GM12878 (cell line): ENCODE measurements at regions not wholly inside any gene's neighbourhood (a gene's known extent, or its start where the extent isn't known, plus 50 kb on each side); places are given as distances from the start of the nearest gene placed in this dataset.

Experiments
- ATAC-seq: fragments of 200-7000 bp; cut with Tn5 transposase; 3 replicates; pipeline ENCODE4 v1.9.1; 2020; ENCODE audit warnings: mild to moderate bottlenecking, moderate library complexity
- BruUV-seq: library from RNA; stranded (reverse); fragments of 400-500 nt; replicated peaks from 2 replicates; lab custom pipeline; 2021; lab: Mats Ljungman, UMichigan
- CTCF ChIA-PET: fragments of 300-600 bp; sonication (Branson Sonifier 250); formaldehyde crosslinking; extraction: SDS; loops from one replicate; lab custom pipeline; 2021; ENCODE audit warnings: inconsistent platforms; lab: Yijun Ruan, JAX
- POLR2A ChIA-PET: fragments of 350-600 bp; formaldehyde crosslinking; extraction: SDS; loops from one replicate; lab custom pipeline; 2021; ENCODE audit warnings: inconsistent platforms; lab: Charles Lee
- RAD21 ChIA-PET: fragments of 300-600 bp; sonication (Branson Sonifier 250); formaldehyde crosslinking; loops from one replicate; lab custom pipeline; 2023; ENCODE audit warnings: antibody characterized with exemption; ENCODE audit not compliant: unreplicated experiment; lab: Charles Lee
- SMC1A ChIA-PET: fragments of 300-600 bp; sonication (Branson Sonifier 250); formaldehyde crosslinking; loops from one replicate; lab custom pipeline; 2023; ENCODE audit not compliant: unreplicated experiment, uncharacterized antibody; lab: Charles Lee
- DNase-seq: peaks from one replicate; pipeline ENCODE4 v3.0.0-alpha.2; 2011; ENCODE audit warnings: low read depth, low spot score
- FAIRE-seq: peaks from 3 replicates; lab custom pipeline; 2011; peaks lifted over from hg19 to GRCh38; lab: Jason Lieb, UNC
- H2AFZ ChIP-seq: 2 replicates; pipeline ENCODE4 v1.6.0; 2011; ENCODE audit warnings: low read depth, low read length, control low read depth; ENCODE audit not compliant: control insufficient read depth
- H3K27ac ChIP-seq: 2 replicates; pipeline ENCODE4 v1.5.1; 2011; ENCODE audit warnings: control low read depth; ENCODE audit not compliant: control insufficient read depth, insufficient read depth
- H3K27me3 ChIP-seq, 2 experiments: replicated peaks in 1 of 2; 2 replicates each; pipeline versions ENCODE4 v1.6.0 to v1.6.1; 2011; ENCODE audit warnings: low read length in 1 of 2; ENCODE audit not compliant: control insufficient read depth in 2 of 2, insufficient read depth in 2 of 2
- H3K36me3 ChIP-seq, 2 experiments: 2 replicates each; pipeline ENCODE4 v1.5.1; 2011; ENCODE audit warnings: low read length in 1 of 2; ENCODE audit not compliant: control insufficient read depth in 2 of 2, insufficient read depth in 2 of 2
- H3K4me1 ChIP-seq: 2 replicates; pipeline ENCODE4 v1.6.1; 2011; ENCODE audit warnings: mild to moderate bottlenecking, low read length, moderate library complexity, mixed read lengths; ENCODE audit not compliant: control insufficient read depth, insufficient read depth
- H3K4me2 ChIP-seq: 2 replicates; pipeline ENCODE4 v1.6.0; 2011; ENCODE audit warnings: control low read depth; ENCODE audit not compliant: control insufficient read depth, insufficient read depth
- H3K4me3 ChIP-seq: fragments of 200-600 bp; sonication (generic); 2 replicates; pipeline ENCODE4 v1.5.1; 2016
- H3K79me2 ChIP-seq: 2 replicates; pipeline ENCODE4 v1.6.0; 2011; ENCODE audit warnings: low read length; ENCODE audit not compliant: control insufficient read depth, insufficient read depth
- H3K9ac ChIP-seq: 2 replicates; pipeline ENCODE4 v1.8.0; 2011; ENCODE audit warnings: low read length, control low read depth, mixed read lengths; ENCODE audit not compliant: control insufficient read depth, insufficient read depth
- H3K9me3 ChIP-seq: replicated peaks from 3 replicates; pipeline ENCODE4 v1.5.1; 2011; ENCODE audit warnings: mild to moderate bottlenecking, low read length; ENCODE audit not compliant: control insufficient read depth, insufficient read depth
- H4K20me1 ChIP-seq: 2 replicates; pipeline ENCODE4 v1.6.0; 2011; ENCODE audit not compliant: control insufficient read depth, insufficient read depth
- BCL11A ChIP-seq: IDR thresholded peaks from 2 replicates; pipeline ENCODE4 v1.6.1; 2011; ENCODE audit warnings: low read depth, low read length
- BCL3 ChIP-seq: IDR thresholded peaks from 2 replicates; pipeline ENCODE4 v1.6.1; 2011; ENCODE audit warnings: borderline replicate concordance, low read depth, mild to moderate bottlenecking, moderate library complexity, low read length; ENCODE audit not compliant: insufficient read depth, poor library complexity, severe bottlenecking
- CHD1 ChIP-seq: IDR thresholded peaks from 2 replicates; pipeline ENCODE4 v1.6.1; 2012; ENCODE audit warnings: low read depth, low read length, improper control_type of control experiment
- CHD2 ChIP-seq: IDR thresholded peaks from 2 replicates; pipeline ENCODE4 v1.6.1; 2011; ENCODE audit warnings: low read depth, low read length, improper control_type of control experiment, borderline replicate concordance
- E2F8 ChIP-seq: fragments of 450-650 bp; IDR thresholded peaks from 2 replicates; pipeline ENCODE4 v1.6.1; 2018; ENCODE audit warnings: mild to moderate bottlenecking, low read depth, moderate library complexity; ENCODE audit not compliant: partially characterized antibody
- EED ChIP-seq: sonication (generic); IDR thresholded peaks from 2 replicates; pipeline ENCODE4 v1.6.1; 2016; ENCODE audit warnings: antibody characterized with exemption, low read depth
- GATAD2B ChIP-seq: fragments of 450-650 bp; conservative IDR thresholded peaks from 2 replicates; pipeline ENCODE4 v1.6.1; 2017; ENCODE audit warnings: low read depth, mild to moderate bottlenecking, moderate library complexity
- IRF3 ChIP-seq: fragments of 450-650 bp; IDR thresholded peaks from 2 replicates; pipeline ENCODE4 v1.6.1; 2014; ENCODE audit warnings: mild to moderate bottlenecking
- IRF4 ChIP-seq: IDR thresholded peaks from 2 replicates; pipeline ENCODE4 v1.6.1; 2011; ENCODE audit warnings: low read depth, low read length
- KLF5 ChIP-seq: fragments of 450-650 bp; IDR thresholded peaks from 2 replicates; pipeline ENCODE4 v1.6.1; 2014; ENCODE audit warnings: mild to moderate bottlenecking; ENCODE audit not compliant: partially characterized antibody
- NR2C2 ChIP-seq: IDR thresholded peaks from 2 replicates; pipeline ENCODE4 v1.6.1; 2011; ENCODE audit warnings: borderline replicate concordance, low read depth; ENCODE audit not compliant: control insufficient read depth, insufficient read length
- NRF1 ChIP-seq: conservative IDR thresholded peaks from 2 replicates; pipeline ENCODE4 v1.6.1; 2011; ENCODE audit warnings: mild to moderate bottlenecking, low read depth, low read length, improper control_type of control experiment
- SREBF2 ChIP-seq: IDR thresholded peaks from 2 replicates; pipeline ENCODE4 v1.6.1; 2012; ENCODE audit warnings: mild to moderate bottlenecking, low read length
- YBX1 ChIP-seq: fragments of 450-650 bp; IDR thresholded peaks from 2 replicates; pipeline ENCODE4 v1.6.1; 2016; ENCODE audit warnings: antibody characterized with exemption
- ZBTB33 ChIP-seq: fragments of 450-650 bp; IDR thresholded peaks from 2 replicates; pipeline ENCODE4 v1.6.1; 2017; ENCODE audit warnings: mild to moderate bottlenecking
- ZNF24 ChIP-seq: fragments of 450-650 bp; IDR thresholded peaks from 2 replicates; pipeline ENCODE4 v1.6.1; 2017; ENCODE audit warnings: antibody characterized with exemption, mild to moderate bottlenecking
- ZNF274 ChIP-seq: IDR thresholded peaks from one replicate; pipeline ENCODE4 v1.8.0; 2011; ENCODE audit not compliant: insufficient read length, insufficient read depth
- WGBS: methylation state at CpG from one replicate; pipeline ENCODE4 v1.1.6; 2016; ENCODE audit warnings: low lambda C conversion rate; ENCODE audit not compliant: insufficient replicate concordance, insufficient coverage; ENCODE audit errors: missing lambda C conversion rate; 5-methylcytosine and 5-hydroxymethylcytosine counted together
- in situ Hi-C: fragments of 300-500 bp; cut with MboI; formaldehyde crosslinking; loops from 9 replicates; pipeline ENCODE4 v1.14.3; 2018; ENCODE audit warnings: mixed read lengths
- intact Hi-C: fragments of 100-400 bp; cut with micrococcal nuclease; formaldehyde crosslinking; loops from one replicate; pipeline ENCODE4 v1.14.2; 2022; ENCODE audit not compliant: unreplicated experiment

GRCh38 chr2:150581717-150582472 lies 94.4 kb upstream of the RND3 start:
- FAIRE-seq = no peak
- TF ChIP-seq IRF4 (no peak), NRF1 (no peak), ZNF274 (no peak), E2F8 (no peak), ZNF24 (no peak), ZBTB33 (no peak), CHD2 (no peak), YBX1 (no peak), SREBF2 (no peak), KLF5 (no peak), BCL3 (no peak), CHD1 (no peak), EED (no peak), IRF3 (no peak), GATAD2B (no peak), NR2C2 (no peak), BCL11A (no peak)

More at GRCh38 chr2:150581717-150582472, 94.4 kb upstream of the RND3 start:
- ChIA-PET SMC1A (interaction anchor here (0.9 to 5.8 kb wide), 13 partner anchors 8 to 105 kb away, joined by 3 to 47 read pairs (median 6); no protein-coding TSS in a partner anchor), RAD21 (interaction anchor here (0.8 to 1.7 kb wide), 5 partner anchors 10 to 25 kb away, joined by 3 to 8 read pairs (median 4); no protein-coding TSS in a partner anchor), CTCF (interaction anchor here (0.9 to 3.3 kb wide), 5 partner anchors 18 to 27 kb away, joined by 3 to 14 read pairs (median 4); no protein-coding TSS in a partner anchor), POLR2A (interaction anchor here (0.8 to 1.6 kb wide), 5 partner anchors 9 to 24 kb away, joined by 3 to 8 read pairs (median 3); no protein-coding TSS in a partner anchor)
- no peak overlapping the region for H3K27ac ChIP-seq
- in situ Hi-C loops = no loop called here
- no peaks in the 10 kb centered on the region; the same call in 2 of the 3 replicates for H3K9me3 ChIP-seq
- BruUV-seq = no TSS peak
- intact Hi-C loops = no loop called here
- no peak for DNase-seq
- H4K20me1 ChIP-seq = no peaks in the 10 kb centered on the region
- H2AFZ ChIP-seq = no peak overlapping the region
- no peak overlapping the region for H3K4me2 ChIP-seq
- ATAC-seq = no peak
- H3K9ac ChIP-seq = no peak overlapping the region
- H3K4me3 ChIP-seq = no peak overlapping the region
- H3K36me3 ChIP-seq = no peaks in the 10 kb centered on the region
- no peaks in the 10 kb centered on the region for H3K27me3 ChIP-seq
- 29% methylated on average over 5 of the region's 5 CpGs for WGBS
- H3K79me2 ChIP-seq = no peaks in the 10 kb centered on the region
- H3K4me1 ChIP-seq = no peaks in the 10 kb centered on the region
